Activated B cell treated with CpG ODN at 0.5 μM for 24 hours (primary cell): ENCODE measurements at regions not wholly inside any gene's neighbourhood (a gene's known extent, or its start where the extent isn't known, plus 50 kb on each side); places are given as distances from the start of the nearest gene placed in this dataset.

Experiments
- ATAC-seq: fragments of 200-7000 bp; cut with Tn5 transposase; one replicate; pipeline ENCODE4 v1.10.0; 2021; ENCODE audit warnings: low read depth, mild to moderate bottlenecking, moderate library complexity
- CTCF ChIA-PET: fragments of 350-600 bp; sonication (Branson Sonifier 250); formaldehyde crosslinking; loops from one replicate; lab custom pipeline; 2021; ENCODE audit warnings: antibody characterized with exemption; lab: Charles Lee
- POLR2A ChIA-PET: fragments of 350-600 bp; sonication (Branson Sonifier 250); formaldehyde crosslinking; loops from one replicate; lab custom pipeline; 2021; ENCODE audit warnings: antibody characterized with exemption; lab: Charles Lee
- DNase-seq: peaks from one replicate; pipeline ENCODE4 v3.0.0; 2022
- H3K27ac Mint-ChIP-seq: one replicate; pipeline ENCODE4 v1.8.0; 2020; ENCODE audit warnings: mixed read lengths
- H3K27me3 Mint-ChIP-seq: one replicate; pipeline ENCODE4 v1.8.0; 2021; ENCODE audit warnings: mixed read lengths
- H3K36me3 Mint-ChIP-seq: one replicate; pipeline ENCODE4 v1.8.0; 2021; ENCODE audit warnings: low read depth, mixed read lengths
- H3K4me1 Mint-ChIP-seq: one replicate; pipeline ENCODE4 v1.8.0; 2021; ENCODE audit warnings: mixed read lengths
- H3K4me3 Mint-ChIP-seq: one replicate; pipeline ENCODE4 v1.8.0; 2020; ENCODE audit warnings: mild to moderate bottlenecking, mixed read lengths
- H3K9me3 Mint-ChIP-seq: one replicate; pipeline ENCODE4 v1.8.0; 2020; ENCODE audit warnings: mixed read lengths
- intact Hi-C: fragments of 100-400 bp; cut with micrococcal nuclease; formaldehyde crosslinking; loops from one replicate; pipeline ENCODE4 v1.15.1; 2024
- TF ChIP-seq, protein P1 (sequence below): fragments of 200-600 bp; IDR thresholded peaks from one replicate; pipeline ENCODE4 v1.8.0; 2022; ENCODE audit warnings: antibody characterized with exemption, mild to moderate bottlenecking

DNA sequence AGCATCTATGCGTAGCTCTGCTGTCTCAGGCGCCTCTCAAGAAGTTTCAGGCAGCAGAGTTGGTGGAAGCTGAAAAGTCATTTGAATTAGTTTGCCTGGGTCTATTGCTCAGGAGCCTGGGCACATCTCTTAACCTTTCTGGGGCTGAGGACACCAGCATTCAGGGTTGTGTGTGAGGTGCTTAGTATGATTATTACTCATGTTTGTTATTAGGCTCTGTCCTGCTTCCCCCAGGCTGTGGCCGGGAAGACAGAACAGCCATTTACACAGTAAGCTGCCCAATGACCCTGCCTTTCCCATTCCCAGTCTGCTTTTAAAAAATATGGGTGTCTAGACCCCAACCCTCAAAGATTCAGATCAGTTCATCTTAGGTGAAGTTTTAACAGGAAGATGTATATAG, 53.9 kb upstream of the CACNA1E start:
- intact Hi-C loops: loop anchor here (10.0 kb wide), 1 partner anchor 345 kb away; the partner anchor contains the start of gene IER5
- CTCF ChIA-PET: no interaction called here
- no peak for ATAC-seq
- Mint-ChIP-seq H3K27me3 (peaks cover 33% of the 10 kb centered on the region), H3K27ac (no peak overlapping the region), H3K4me1 (no peaks in the 10 kb centered on the region), H3K36me3 (no peaks in the 10 kb centered on the region), H3K9me3 (no peaks in the 10 kb centered on the region), H3K4me3 (no peak overlapping the region)
- TF ChIP-seq, protein P1, sequence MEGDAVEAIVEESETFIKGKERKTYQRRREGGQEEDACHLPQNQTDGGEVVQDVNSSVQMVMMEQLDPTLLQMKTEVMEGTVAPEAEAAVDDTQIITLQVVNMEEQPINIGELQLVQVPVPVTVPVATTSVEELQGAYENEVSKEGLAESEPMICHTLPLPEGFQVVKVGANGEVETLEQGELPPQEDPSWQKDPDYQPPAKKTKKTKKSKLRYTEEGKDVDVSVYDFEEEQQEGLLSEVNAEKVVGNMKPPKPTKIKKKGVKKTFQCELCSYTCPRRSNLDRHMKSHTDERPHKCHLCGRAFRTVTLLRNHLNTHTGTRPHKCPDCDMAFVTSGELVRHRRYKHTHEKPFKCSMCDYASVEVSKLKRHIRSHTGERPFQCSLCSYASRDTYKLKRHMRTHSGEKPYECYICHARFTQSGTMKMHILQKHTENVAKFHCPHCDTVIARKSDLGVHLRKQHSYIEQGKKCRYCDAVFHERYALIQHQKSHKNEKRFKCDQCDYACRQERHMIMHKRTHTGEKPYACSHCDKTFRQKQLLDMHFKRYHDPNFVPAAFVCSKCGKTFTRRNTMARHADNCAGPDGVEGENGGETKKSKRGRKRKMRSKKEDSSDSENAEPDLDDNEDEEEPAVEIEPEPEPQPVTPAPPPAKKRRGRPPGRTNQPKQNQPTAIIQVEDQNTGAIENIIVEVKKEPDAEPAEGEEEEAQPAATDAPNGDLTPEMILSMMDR: no peak
- POLR2A ChIA-PET: no interaction called here
- no peak for DNase-seq

DNA sequence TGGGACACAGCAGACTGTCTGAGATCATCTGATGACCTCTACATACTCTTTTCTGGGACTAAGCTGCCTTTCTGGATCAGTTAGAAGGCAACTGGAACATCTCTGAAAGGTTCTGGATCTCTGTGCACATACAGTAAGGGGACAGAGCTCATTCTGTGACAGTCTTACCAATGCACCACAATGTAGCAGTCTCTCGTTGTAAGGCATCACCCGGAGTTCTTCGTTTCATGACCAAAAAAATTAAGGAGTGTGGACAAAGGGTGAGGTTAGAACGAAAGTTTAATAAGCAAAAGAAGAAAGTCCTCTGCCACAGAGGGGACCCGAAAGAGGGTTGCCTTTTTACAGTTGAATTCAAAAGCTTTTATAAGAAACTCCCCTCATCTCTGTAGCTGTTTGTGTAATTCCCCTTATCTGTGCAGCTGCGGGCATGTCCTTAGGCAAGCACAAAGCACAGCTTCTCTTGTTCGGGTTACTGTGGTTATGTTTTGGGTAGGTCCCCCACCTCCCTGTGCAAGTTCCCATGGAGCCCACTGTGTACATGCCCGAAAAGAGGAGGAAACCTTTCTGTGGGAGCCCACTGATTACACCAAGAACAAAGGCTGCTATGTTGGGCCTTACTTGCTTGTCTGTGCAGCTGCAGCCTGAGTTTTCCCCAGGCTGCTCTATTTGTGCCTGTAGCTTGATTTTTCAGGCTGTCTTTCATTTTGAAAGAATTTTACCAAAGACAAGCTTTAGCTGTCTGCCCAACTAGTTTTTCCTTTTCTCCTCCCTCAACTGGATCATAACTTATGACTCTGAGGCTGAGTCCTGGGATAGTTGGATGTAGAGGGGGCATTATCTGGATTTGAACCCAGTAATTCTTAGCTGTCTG, 53.1 kb upstream of the CACNA1E start:
- CTCF ChIA-PET: no interaction called here
- no peaks in the 10 kb centered on the region for H3K4me1 Mint-ChIP-seq
- no peak overlapping the region for H3K27ac Mint-ChIP-seq
- intact Hi-C loops: no loop called here
- H3K4me3 Mint-ChIP-seq: no peak overlapping the region
- TF ChIP-seq, protein P1: no peak
- DNase-seq (no peak), ATAC-seq (no peak)
- H3K9me3 Mint-ChIP-seq: no peaks in the 10 kb centered on the region
- peaks cover 30% of the 10 kb centered on the region for H3K27me3 Mint-ChIP-seq
- POLR2A ChIA-PET: no interaction called here
- H3K36me3 Mint-ChIP-seq: no peaks in the 10 kb centered on the region
